Prostate gland (tissue), 2 donors: ENCODE measurements at regions not wholly inside any gene's neighbourhood (a gene's known extent, or its start where the extent isn't known, plus 50 kb on each side); places are given as distances from the start of the nearest gene placed in this dataset.

Source experiments
- DNase-seq: peaks from one replicate; pipeline ENCODE4 v3.0.0-alpha.2; 2019; ENCODE audit warnings: low spot score
- H3K27ac ChIP-seq, 2 donors: fragments of 200-600 bp; sonication (generic); 2 replicates each; pipeline ENCODE4 v1.5.1; 2017 to 2019
- H3K27me3 ChIP-seq: fragments of 200-600 bp; sonication (generic); replicated peaks from 2 replicates; pipeline ENCODE4 v1.5.1; 2019; ENCODE audit not compliant: insufficient read depth
- H3K36me3 ChIP-seq, 2 donors: fragments of 200-600 bp; sonication (generic); 1 replicate in 1 of 2; 2 replicates in 1 of 2; pipeline versions ENCODE4 v1.5.1 to v1.8.1; 2017 to 2019
- H3K4me1 ChIP-seq: fragments of 200-600 bp; sonication (generic); replicated peaks from 2 replicates; pipeline ENCODE4 v1.5.1; 2019
- H3K4me3 ChIP-seq, 2 donors: fragments of 200-600 bp; sonication (generic); 2 replicates each; pipeline ENCODE4 v1.5.1; 2017 to 2019
- H3K9me3 ChIP-seq: fragments of 200-600 bp; sonication (generic); 2 replicates; pipeline ENCODE4 v1.5.1; 2017
- CTCF ChIP-seq, 4 experiments: fragments of 200-600 bp in 2 of 4; fragments of 450-650 bp in 2 of 4; sonication (generic) in 2 of 4; IDR thresholded peaks; 1 replicate in 3 of 4; 2 replicates in 1 of 4; pipeline ENCODE4 v1.5.1; 2016 to 2019; ENCODE audit warnings: antibody characterized with exemption in 4 of 4, mild to moderate bottlenecking in 2 of 4, moderate library complexity in 2 of 4
- POLR2A ChIP-seq: fragments of 450-650 bp; IDR thresholded peaks from one replicate; pipeline ENCODE4 v1.6.1; 2016; ENCODE audit warnings: antibody characterized with exemption, mild to moderate bottlenecking
- POLR2AphosphoS5 ChIP-seq: sonication (generic); formaldehyde crosslinking; IDR thresholded peaks from one replicate; pipeline ENCODE4 v1.6.1; 2017; ENCODE audit warnings: antibody characterized with exemption
- WGBS: methylation state at CpG from one replicate; pipeline ENCODE4 v1.1.5; 2018; 5-methylcytosine and 5-hydroxymethylcytosine counted together
- intact Hi-C: fragments of 100-400 bp; cut with DNase I; formaldehyde crosslinking; loops from one replicate; pipeline ENCODE4 v1.14.2; 2022

DNA sequence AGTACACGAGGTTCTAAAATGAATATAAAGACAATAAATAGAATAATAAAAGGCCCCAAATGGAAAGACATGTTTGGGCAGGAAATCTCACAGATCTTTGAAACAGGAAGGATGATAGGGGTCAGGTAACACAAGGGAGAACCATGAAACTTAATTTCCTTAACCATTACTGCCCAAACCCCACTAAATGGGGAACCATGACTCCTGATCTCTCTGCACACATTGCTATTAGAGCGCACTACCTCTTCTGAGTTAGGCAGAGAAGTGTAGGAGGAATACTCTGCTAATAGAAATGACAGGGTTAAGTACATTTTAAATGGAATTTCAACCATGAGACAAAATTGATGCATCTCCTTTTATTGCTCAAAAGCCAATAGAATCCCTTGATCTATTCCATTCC lies 213.7 kb upstream of the SETBP1 start:
- intact Hi-C loops, result no loop called here
- 57% methylated on average over 2 of the region's 2 CpGs for WGBS
- peaks cover 2% of the 10 kb centered on the region for H3K4me1 ChIP-seq
- H3K36me3 ChIP-seq, result no peaks in the 10 kb centered on the region
- H3K27ac ChIP-seq, result no peak overlapping the region
- H3K4me3 ChIP-seq, result no peak overlapping the region
- no peaks in the 10 kb centered on the region for H3K9me3 ChIP-seq
- H3K27me3 ChIP-seq, result no peaks in the 10 kb centered on the region
- no peak for DNase-seq
- no peak for TF ChIP-seq CTCF (IDR thresholded peaks at IDR 0.05)

- Histone ChIP-seq H3K27ac (no peak overlapping the region), H3K27me3 (no peaks in the 10 kb centered on the region), H3K36me3 (no peaks in the 10 kb centered on the region), H3K9me3 (no peaks in the 10 kb centered on the region), H3K4me3 (no peak overlapping the region), H3K4me1 (peaks cover 2% of the 10 kb centered on the region)
- TF ChIP-seq CTCF (IDR thresholded peaks at IDR 0.05), result no peak
- no peak for TF ChIP-seq POLR2A
- TF ChIP-seq POLR2AphosphoS5, result no peak
- WGBS, result 69% methylated on average over 2 of the region's 2 CpGs
- intact Hi-C loops, result no loop called here
- DNase-seq, result no peak
These were observed 213.0 kb upstream of the SETBP1 start for GRCh38 chr18:44467718-44468117.

GRCh38 chr18:44473394-44474066 lies 207.2 kb upstream of the SETBP1 start:
- Histone ChIP-seq H3K4me3 (no peak overlapping the region), H3K27ac (no peak overlapping the region), H3K36me3 (no peaks in the 10 kb centered on the region), H3K27me3 (no peaks in the 10 kb centered on the region), H3K4me1 (no peaks in the 10 kb centered on the region), H3K9me3 (no peaks in the 10 kb centered on the region)
- intact Hi-C loops, result no loop called here
- 72% methylated on average over 2 of the region's 2 CpGs for WGBS
- TF ChIP-seq POLR2A (no peak), CTCF (IDR thresholded peaks at IDR 0.05) (no peak), POLR2AphosphoS5 (no peak)
- DNase-seq, result no peak

DNA sequence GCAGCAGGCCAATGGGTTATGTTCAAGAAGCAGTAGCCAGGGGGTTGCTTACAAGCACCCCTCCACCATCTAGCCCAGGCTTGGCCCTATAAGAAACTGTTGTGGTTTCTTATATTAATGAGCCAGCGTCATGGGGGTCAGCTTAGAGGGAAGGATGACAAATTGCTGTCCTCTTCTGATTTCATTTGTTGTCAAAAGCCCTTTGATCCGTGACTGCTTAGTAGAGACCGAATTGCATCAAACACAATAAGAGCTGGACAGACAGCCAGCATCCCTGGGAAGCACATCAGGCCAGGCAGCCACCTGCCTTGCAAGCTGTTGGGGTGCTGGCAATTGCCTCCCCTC lies 206.6 kb upstream of the SETBP1 start:
- Histone ChIP-seq H3K9me3 (no peaks in the 10 kb centered on the region), H3K4me1 (no peaks in the 10 kb centered on the region), H3K27ac (no peak overlapping the region), H3K4me3 (no peak overlapping the region), H3K36me3 (no peaks in the 10 kb centered on the region), H3K27me3 (no peaks in the 10 kb centered on the region)
- no peak for DNase-seq
- intact Hi-C loops, result no loop called here
- 56% methylated on average over 3 of the region's 3 CpGs for WGBS
- TF ChIP-seq POLR2A (no peak), POLR2AphosphoS5 (no peak), CTCF (IDR thresholded peaks at IDR 0.05) (no peak)

DNA sequence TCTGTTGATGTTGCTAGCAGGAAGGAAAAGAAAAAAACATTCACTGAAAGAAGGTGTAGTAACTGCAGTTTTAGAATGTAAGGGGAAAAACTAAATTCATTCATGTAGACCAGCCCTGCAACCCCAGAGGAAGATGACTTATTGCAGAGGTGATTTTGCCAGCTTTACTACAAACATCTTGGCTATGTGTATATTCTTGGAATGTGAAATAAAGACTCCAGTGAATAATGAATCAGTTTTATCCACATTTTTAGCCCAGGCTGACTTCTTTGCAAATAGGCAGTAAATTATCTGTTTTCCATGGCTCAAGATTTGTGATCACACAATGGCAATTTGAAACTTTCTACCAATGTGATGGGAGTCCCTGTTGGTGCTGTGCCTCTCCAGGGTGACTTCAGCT lies 206.1 kb upstream of the SETBP1 start:
- TF ChIP-seq POLR2AphosphoS5 (no peak), CTCF (IDR thresholded peaks at IDR 0.05) (no peak), POLR2A (no peak)
- intact Hi-C loops, result no loop called here

More for the DNA sequence above, 206.1 kb upstream of the SETBP1 start:
- H3K27ac ChIP-seq, result no peak overlapping the region
- DNase-seq, result no peak
- no peaks in the 10 kb centered on the region for H3K4me1 ChIP-seq
- no peaks in the 10 kb centered on the region for H3K9me3 ChIP-seq
- H3K36me3 ChIP-seq, result no peaks in the 10 kb centered on the region
- H3K27me3 ChIP-seq, result no peaks in the 10 kb centered on the region
- H3K4me3 ChIP-seq, result no peak overlapping the region
